GM21526 (cell line): ENCODE measurements at regions not wholly inside any gene's neighbourhood (a gene's known extent, or its start where the extent isn't known, plus 50 kb on each side); places are given as distances from the start of the nearest gene placed in this dataset.
"Not testable (repeated sequence)": the region's sequence is repeated elsewhere in the genome, so short reads cannot be mapped to it uniquely, and the experiment has no call there.

Experiments used
- ATAC-seq: cut with Tn5 transposase; IDR thresholded peaks from one replicate; pipeline ENCODE4 v1.9.1; 2021; ENCODE audit warnings: moderate library complexity; ENCODE audit not compliant: unreplicated experiment, low FRiP score

DNA sequence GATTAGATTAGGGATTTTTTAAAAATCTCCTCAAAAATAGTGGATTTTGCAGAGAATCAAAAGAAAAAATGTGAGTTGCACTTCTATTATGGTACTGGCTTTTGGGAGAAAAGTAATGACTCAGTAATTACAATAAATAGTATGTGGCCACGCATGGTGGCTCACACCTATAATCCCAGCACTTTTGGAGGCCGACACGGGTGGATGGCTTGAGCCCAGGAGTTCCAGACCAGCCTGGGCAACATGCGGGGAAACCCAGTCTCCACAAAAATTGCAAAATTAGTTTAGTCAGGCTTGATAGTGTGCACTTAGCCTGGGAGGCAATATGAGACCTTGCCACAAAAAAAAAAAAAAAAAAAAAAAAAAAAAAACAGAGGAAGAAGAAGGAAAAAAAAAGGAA is 1098.2 kb downstream of the ZPLD1 start:
- ATAC-seq, result no peak

DNA sequence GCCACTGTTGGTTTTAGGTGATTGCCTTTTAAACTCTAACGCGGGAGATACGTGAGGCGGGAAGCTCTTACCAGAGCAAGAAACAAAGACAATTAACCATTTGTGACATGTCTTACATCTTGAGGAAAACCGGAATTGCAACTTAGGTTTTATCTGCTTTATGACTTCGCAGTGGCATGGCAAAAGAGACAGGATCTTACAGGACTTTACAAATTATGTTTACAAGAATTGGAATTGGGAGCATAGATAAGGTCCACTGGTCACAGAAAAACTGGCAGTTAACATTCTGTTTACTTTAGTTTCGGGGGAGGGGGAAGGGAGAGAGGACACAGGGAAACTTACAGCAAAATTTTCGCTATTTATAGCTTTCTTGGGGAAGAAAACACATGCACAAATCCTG is 1119.6 kb downstream of the ZPLD1 start:
- no peak for ATAC-seq

DNA sequence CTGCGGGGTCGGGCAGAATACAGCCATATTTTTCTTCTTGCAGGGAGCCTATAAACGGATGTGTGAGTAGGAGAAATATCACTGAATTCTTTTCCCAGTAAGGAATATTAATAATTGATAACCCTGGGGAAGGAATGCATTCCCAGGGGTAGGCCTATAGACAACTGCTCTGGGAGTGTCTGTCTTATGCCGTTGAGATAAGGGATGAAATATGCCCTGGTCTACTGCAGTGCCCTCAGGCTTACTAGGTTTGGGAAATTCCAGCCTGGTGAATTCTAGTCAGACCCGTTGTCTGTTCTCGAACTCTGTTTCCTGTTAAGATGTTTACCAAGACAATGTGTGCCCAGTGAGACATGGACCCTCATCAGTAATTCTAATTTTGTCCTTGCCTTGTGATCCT is 1129.3 kb downstream of the ZPLD1 start:
- not testable (repeated sequence) for ATAC-seq

DNA sequence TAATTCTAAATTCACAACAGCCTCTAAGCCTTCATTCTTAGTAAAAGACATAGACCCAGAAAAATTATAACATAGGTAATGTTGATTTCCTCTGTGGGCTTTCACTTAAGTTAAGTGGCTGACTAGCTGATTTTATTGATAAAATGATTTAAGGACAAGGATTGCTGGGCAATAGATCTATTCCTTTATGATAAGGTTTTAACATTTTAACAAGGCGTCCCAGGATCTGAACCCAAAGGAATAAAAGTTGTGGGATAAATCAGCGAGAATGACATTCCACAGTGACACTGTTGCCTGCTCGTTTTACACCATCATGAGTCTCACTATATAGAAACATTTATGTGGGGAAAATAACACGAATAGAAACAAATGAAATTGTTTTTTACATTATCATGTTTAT is 1151.0 kb downstream of the ZPLD1 start:
- no peak for ATAC-seq

DNA sequence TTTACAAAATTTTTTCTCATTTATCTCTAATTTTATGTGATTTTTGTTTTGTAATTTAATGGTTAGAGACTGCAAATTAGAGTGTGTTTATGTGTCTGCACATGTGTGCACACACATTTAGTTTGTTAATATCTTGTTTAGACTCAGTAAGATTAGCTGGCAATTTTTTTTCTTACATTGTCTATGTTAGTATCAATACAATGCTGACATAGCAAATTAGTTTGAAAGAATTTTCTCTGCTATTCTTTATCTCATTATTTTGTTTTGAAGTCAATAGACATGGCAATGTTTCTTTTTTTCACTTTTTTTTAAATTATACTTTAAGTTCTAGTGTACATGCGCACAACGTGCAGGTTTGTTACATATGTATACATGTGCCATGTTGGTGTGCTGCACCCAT is 1155.0 kb downstream of the ZPLD1 start:
- ATAC-seq, result no peak

DNA sequence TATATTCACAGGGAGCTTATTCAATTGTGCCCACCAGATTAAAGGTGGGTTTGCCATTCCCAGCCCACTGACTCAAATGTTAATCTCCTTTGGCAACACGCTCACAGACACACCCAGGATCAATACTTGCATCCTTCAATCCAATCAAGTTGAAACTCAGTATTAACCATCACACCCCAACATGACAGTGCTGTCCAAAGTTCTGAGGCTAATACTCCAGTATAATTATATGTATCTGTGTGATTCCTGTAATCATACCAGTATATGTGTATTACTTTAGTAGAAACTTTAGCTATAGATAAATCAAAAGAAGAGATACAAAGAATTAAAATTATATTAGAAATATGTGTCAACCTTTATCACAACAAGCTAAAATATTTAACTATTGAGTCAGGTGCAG is 1166.0 kb downstream of the ZPLD1 start:
- ATAC-seq, result no peak

DNA sequence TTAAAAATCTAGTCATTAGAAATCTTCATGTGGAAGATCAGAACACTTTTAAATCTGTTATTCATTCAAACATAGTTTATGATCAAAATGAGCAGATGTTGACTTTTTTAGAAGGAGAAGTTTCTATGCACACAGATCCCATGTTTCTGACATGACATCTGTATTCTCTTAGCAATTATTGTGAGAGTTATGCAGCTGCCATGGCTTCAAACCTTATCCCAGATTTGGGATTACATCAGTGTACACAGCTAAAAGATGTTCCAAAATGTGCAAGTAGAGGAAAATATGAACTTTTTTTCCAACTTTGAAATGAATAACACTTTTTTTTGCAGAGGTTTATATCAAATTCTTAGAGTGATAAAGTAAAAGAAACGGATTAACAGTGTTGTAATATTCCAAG is 1166.9 kb downstream of the ZPLD1 start:
- ATAC-seq, result no peak

DNA sequence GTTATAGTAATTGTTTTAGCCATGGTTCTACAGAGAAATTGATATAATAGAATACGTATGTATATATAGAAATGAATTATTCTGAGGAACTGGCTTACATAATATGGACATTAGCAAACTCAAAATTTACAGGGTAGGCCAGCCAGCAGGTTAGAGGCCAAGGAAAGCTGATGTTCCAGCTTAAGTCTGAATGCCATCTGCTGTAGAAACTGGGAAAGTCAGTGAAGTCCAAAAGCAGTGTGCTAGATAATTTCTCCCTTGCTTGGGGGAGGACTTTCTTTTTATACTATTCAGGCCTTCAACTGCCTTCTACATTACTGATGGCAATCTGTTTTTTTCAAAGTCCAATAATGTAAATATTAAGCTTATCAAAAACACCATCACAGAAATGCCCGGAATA is 1174.7 kb downstream of the ZPLD1 start:
- ATAC-seq, result no peak

DNA sequence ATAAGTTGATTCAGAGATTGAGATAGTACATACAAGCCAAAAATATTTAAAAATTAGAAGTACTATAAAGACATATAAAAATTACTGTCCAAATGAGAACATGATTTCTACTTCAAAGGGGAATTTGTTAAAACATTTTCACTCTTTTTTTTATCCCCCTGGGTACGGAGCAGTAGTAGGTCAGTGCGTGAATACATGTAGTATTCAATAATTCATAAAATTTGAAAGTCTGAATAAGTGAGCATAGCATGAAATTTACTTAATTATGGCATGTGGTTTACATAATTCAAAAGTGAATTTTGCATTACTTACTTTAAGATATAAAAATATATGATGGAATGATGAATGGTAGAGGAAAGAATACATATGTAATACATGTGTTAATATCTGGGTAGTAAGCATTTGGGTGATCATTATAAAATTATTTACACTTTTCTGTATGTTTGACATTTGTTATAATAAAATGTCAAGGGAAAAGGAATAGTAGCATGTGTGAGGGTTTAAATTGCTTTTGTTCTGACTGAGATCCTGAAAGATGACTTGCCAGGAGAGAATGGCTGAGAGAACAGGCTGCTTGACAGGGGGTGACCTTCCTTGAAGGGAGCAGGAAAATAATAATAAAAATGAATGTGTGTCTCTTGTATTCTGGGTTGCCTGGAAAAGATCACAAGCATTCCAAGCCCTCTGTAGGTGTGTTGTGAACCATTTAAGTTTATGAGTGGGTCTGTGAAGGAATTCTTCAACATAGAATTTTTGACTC is 1178.8 kb downstream of the ZPLD1 start:
- no peak for ATAC-seq

DNA sequence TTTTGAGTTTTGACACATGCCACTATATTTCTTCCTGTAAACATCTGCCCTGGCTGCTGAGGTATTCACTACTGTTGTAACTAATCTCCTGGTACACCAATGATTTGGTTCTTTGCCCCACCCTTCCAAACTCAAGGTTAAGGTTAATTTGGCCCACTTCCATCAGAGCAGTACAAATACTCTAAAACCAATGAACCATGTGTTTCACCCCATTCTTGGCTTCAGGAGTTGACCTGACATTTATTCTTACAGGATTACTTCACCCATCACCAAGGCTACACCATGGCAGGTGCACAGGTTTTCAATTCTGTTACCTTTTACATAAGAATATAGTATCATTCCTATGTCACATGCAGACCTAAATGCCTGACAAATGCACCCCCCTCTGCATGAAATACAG is 1179.9 kb downstream of the ZPLD1 start:
- no peak for ATAC-seq

DNA sequence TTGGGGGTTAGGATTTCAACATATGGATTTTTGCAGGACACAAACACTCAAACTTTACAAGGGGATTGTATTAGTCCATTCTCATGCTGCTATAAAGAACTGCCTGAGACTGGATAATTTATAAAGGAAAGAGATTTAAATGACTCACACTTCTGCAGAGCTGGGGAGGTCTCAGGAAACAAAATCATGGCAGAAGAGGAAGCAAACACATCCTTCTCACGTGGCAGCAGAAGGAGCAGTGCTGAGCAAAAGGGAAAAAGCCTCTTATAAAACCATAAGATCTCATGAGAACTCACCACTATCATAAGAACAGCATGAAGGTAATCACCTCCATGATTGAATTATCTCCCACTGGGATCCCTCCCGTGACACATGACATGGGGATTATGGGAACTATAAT is 1183.1 kb downstream of the ZPLD1 start:
- no peak for ATAC-seq

DNA sequence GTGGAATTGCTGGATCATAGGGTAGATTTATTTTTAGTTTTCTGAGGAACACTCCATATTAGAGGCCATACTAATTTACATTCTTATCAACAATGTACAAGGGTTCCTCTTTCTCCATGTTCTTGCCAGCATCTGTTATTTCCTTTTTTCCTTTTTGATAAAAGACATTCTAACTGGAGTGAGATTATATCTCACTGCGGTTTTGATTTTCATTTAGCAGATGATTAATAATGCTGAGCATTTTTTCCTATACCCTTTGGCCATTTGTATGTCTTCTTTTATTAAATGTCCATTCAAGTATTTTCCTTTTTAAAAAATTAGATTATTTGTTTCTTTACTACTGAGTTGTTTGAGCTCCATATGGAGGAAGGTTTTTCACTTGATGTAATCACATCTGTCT is 1189.5 kb downstream of the ZPLD1 start:
- no peak for ATAC-seq

DNA sequence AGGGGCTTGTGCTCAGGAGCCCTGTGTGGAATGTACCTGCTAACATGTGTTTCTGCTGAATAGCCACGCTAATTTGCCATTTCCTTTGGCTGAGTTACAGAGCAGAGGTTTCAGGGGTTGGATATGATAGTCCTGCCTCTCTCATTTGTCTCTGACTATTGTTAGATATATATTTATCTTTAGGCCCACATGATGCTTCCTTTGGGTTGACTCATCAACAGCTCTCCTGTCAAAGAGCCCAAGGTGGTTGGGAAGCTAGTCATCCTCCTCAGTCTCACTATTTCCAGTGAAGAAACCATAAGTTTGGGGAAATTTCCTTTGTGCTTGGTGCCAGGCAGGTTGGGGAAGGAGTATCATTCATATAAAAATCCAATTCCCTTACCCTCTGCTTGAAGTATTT is 1194.6 kb downstream of the ZPLD1 start:
- ATAC-seq, result no peak

DNA sequence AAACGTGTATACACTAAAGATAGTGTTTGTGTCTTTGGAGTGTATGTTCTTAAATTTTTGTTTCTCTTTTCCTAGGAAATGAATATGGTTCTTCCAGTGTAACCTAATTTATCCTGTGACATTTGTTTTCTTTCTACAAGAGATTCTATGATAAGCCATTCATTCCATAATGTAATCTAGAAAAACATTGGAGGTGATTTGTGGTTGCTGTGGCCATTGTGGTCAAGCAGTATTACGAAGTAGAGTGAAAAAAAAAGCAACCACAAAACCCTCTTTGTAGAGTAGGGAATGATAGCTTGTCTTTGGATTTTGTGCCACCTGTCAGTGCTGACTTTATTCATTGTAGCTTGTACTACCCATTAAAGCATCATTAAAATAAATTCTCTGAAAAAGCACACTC is 1209.6 kb downstream of the ZPLD1 start:
- no peak for ATAC-seq

DNA sequence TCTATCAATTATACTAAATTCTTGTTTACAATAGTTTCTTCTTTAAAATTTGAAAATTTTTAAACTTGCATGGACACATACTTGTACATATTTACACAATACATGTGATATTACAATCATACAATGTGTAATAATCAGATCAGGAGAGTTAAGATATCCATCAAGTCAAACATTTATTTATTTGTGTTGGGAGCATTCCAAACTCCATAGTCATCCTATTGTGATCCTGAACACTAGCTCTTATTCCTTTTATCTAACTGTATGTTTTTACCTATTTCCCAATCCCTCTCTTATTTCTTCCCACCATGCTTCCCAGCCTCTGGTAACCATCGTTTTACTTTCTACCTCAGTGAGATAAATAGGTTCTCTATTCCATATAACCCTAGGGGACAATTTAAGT is 1219.2 kb downstream of the ZPLD1 start:
- ATAC-seq, result no peak

DNA sequence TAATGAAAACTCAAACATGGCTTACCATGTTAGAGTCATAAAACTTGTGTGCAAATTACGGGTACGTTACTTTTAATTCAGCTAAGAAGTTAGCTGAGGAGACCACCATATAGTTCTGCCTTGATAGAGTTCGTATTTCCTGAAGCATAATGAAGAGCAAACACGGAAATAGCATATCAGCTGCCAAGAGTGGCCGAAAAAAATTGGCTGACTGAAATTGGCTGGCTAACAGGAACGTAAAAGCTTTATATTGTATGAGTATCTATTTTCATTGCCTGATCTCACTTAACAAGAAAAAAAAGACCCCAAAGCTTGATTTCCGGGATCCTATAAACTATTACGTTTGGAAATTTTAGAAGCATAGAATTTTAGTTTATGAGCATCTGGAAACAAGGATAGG is 1222.9 kb downstream of the ZPLD1 start:
- no peak for ATAC-seq

DNA sequence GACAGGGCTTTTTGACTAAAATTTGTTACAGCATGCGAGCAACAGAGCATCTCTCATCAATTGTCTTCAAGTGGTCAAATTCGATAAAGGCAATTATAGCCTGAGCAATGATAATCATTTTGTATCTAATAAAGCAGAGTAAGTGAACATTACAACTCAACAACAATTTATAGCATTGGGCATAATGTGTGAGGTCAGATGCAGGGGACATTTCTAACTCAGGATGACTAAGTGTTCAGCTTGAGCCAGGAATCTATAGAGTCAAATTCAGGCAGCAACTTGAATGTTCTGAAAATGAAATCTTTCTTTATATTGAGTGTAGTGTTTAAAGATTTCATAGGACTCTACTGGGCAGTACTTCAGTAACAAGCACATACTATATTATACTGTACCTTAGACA is 1226.0 kb downstream of the ZPLD1 start:
- ATAC-seq, result no peak

DNA sequence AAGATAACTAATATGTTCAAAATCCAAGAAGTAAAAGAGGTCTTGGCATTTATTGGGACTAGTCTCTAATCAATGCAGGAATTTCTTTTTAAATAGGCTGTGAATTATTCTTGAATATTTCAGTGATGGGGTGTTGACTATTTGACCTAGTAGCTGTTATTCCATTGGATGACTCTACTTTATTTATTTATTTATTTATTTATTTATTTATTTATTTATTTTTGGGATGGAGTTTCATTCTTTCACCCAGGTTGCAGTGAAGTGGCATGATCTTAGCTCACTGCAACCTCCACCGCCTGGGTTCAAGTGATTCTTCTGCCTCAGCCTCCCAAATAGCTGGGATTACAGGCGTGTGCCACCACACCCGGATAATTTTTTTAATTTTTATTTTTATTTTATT is 1227.8 kb downstream of the ZPLD1 start:
- no peak for ATAC-seq

DNA sequence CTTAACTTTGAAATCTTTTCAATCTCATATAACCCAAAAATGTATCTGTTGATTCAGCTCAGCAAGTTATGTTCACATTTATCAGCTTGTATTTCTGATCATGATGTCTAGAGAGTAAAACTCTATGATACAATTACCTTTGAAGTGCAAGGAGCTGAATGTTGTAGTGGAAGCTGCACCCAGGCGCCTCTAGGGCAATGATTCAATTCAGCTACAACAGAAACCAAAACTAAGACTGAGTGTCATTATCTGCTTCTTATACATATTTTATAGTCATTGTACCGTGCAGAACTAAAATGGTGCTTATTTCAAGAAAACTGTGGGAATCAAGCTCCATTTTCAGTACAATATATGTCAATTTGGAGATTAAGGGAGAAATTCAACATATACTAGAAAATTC is 1237.5 kb downstream of the ZPLD1 start:
- ATAC-seq, result no peak

DNA sequence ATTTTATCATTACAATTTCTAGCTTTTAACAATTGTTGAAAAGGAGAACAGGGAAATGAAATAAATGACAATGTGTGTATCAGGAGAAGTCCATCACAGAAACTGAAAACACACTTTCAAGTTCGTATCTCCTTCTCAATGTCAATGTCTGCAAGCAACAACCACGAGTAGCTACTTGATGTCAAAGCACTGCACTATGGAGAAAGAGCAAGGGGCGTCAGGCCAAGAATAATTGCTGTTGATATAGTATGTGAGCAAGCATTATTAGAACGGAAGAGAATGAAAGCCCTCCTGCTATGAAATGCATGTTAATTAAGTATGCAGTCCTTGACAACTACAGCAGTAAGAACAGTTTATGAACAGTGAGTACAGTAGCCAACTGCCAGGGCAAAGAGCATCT is 1250.1 kb downstream of the ZPLD1 start:
- ATAC-seq, result no peak

DNA sequence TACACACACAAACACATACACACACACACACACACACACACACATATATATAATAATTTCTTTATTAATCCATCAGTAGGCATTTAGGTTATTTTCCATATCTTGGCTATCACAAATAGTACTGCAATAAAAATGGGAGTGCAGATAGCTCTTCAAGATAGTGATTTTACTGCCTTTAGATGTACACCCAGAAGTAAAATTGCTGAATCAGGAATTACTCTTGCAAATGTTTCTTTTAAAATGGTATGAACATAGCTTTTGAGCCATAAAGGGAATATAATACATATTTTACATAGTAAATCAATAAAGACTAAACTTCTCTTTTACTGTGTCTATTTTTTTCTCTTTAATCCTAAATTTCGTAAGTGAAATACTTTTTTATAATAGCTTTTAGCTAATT is 1251.1 kb downstream of the ZPLD1 start:
- ATAC-seq, result no peak

DNA sequence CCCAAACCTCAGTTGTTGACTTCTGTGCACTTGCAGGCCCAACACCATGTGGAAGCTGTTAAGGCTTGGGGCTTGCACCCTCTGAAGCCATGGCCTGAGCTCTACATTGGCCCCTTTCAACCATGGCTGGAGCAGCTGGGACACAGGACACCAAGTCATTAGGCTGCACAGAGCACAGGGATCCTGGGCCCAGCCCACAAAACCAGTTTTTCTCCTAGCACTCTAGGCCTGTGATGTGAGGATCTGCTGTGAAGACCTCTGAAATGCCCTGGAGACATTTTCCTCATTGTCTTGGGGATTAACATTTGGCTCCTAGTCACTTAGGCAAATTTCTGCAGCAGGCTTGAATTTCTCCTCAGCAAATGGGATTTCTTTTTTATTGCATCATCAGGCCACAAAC is 1255.7 kb downstream of the ZPLD1 start:
- no peak for ATAC-seq

DNA sequence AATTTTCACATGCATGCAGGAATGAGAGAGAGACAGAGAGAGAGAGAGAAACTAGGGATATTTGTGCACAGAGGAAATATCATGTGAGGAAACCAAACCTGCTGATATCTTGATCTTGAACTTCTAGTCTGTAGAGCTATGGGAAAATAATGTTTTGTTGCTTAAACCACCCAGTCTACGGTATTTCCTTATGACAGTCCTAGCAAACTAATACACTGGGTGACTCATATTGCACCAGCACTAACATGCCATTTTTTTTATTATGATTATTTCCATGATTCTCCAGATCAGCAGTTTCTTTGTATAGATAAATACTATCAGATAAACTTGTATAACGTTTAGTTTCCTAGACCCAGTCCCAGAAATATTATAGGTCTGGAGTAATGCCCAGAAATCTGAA is 1259.0 kb downstream of the ZPLD1 start:
- no peak for ATAC-seq
